Hepatocyte (in vitro differentiated cells): ENCODE measurements at regions not wholly inside any gene's neighbourhood (a gene's known extent, or its start where the extent isn't known, plus 50 kb on each side); places are given as distances from the start of the nearest gene placed in this dataset.

ENCODE experiments used
- EZH2 ChIP-seq: fragments of 200-600 bp; sonication (generic); IDR thresholded peaks from 2 replicates; pipeline ENCODE4 v1.6.1; 2016; ENCODE audit warnings: antibody characterized with exemption, mild to moderate bottlenecking, borderline replicate concordance
- EZH2phosphoT487 ChIP-seq: fragments of 200-600 bp; sonication (generic); IDR thresholded peaks from one replicate; pipeline ENCODE4 v1.6.1; 2018; ENCODE audit warnings: antibody characterized with exemption, mild to moderate bottlenecking, low read depth, moderate library complexity; ENCODE audit not compliant: unreplicated experiment, severe bottlenecking
- TF ChIP-seq, protein P1 (sequence below): fragments of 200-600 bp; sonication (generic); IDR thresholded peaks from 2 replicates; pipeline ENCODE4 v1.5.1; 2016; ENCODE audit warnings: antibody characterized with exemption, mild to moderate bottlenecking; ENCODE audit not compliant: poor library complexity

DNA sequence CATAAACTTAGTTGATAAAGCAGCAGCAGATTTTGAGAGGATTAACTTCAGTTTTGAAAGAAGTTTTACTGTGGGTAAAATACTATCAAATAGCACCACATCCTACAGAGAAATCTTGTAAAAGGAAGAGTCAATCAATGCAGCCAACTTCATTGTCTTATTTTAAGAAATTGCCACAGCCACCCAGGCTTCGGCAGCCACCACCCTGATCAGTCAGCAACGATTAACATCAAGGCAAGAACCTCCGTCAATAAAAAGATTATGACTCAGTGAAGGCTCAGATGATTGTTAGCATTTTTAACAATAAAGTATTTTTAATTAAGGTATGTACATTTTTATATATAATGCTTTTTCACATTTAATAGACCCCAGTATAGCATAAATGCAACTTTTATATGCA, 122.3 kb upstream of the NR4A3 start:
- TF ChIP-seq, protein P1, sequence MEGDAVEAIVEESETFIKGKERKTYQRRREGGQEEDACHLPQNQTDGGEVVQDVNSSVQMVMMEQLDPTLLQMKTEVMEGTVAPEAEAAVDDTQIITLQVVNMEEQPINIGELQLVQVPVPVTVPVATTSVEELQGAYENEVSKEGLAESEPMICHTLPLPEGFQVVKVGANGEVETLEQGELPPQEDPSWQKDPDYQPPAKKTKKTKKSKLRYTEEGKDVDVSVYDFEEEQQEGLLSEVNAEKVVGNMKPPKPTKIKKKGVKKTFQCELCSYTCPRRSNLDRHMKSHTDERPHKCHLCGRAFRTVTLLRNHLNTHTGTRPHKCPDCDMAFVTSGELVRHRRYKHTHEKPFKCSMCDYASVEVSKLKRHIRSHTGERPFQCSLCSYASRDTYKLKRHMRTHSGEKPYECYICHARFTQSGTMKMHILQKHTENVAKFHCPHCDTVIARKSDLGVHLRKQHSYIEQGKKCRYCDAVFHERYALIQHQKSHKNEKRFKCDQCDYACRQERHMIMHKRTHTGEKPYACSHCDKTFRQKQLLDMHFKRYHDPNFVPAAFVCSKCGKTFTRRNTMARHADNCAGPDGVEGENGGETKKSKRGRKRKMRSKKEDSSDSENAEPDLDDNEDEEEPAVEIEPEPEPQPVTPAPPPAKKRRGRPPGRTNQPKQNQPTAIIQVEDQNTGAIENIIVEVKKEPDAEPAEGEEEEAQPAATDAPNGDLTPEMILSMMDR: no peak
- no peak for TF ChIP-seq EZH2
- TF ChIP-seq EZH2phosphoT487: no peak
